ENCODE measurements at regions not wholly inside any gene's neighbourhood (a gene's known extent, or its start where the extent isn't known, plus 50 kb on each side); places are given as distances from the start of the nearest gene placed in this dataset.

DNA sequence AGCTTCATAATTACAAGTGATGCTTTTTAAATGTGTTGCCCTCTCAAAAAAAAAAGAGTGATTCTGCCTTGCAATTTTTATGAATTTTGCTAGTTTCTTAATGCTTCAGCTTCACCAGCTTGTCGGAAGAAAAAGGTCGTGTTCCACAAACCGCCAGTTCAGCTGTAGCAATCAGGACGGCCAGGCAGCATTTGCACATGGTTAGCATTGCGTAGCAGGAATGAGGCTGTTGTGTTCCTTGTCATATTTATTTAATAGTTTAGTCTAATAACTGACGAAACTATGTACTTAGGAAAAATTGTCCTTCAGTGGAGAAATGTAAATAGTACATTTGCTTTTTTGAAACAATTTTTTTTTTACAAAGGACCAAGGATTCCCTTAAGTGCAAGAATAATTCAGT is 64.9 kb upstream of the SELENOK start:
- Histone ChIP-seq H3K27ac (ENCODE audit: low read depth, low read length) (no peak overlapping the region), H4K20me1 (ENCODE audit: insufficient read depth, low read length) (no peaks in the 10 kb centered on the region), H3K36me3 (ENCODE audit: insufficient read depth, low read length) (no peaks in the 10 kb centered on the region), H3K27me3 (ENCODE audit: insufficient read depth, low read length) (no peaks in the 10 kb centered on the region), H3K4me2 (ENCODE audit: low read length) (no peak overlapping the region), H3K4me1 (ENCODE audit: insufficient read depth, low read length) (no peaks in the 10 kb centered on the region), H3K9me3 (ENCODE audit: insufficient read depth, low read depth, low read length) (no peaks in the 10 kb centered on the region), H3K9ac (ENCODE audit: low read length) (no peak overlapping the region), H3K79me2 (ENCODE audit: insufficient read depth, low read length) (no peaks in the 10 kb centered on the region), H2AFZ (ENCODE audit: low read depth, low read length) (no peak overlapping the region), H3K4me3 (ENCODE audit: insufficient read depth, low read depth, low read length) (no peak overlapping the region)
- no peak overlapping the region for H3K27ac Mint-ChIP-seq (ENCODE audit: unreplicated experiment)
- H3K9me3 Mint-ChIP-seq (ENCODE audit: unreplicated experiment), result peaks cover 3% of the 10 kb centered on the region
- no peaks in the 10 kb centered on the region for H3K4me1 Mint-ChIP-seq (ENCODE audit: low read depth, unreplicated experiment)
- FAIRE-seq (no peak), DNase-seq (ENCODE audit: low read depth) (no peak)
- H3K4me3 Mint-ChIP-seq (ENCODE audit: unreplicated experiment), result no peak overlapping the region
- TF ChIP-seq, protein P1, sequence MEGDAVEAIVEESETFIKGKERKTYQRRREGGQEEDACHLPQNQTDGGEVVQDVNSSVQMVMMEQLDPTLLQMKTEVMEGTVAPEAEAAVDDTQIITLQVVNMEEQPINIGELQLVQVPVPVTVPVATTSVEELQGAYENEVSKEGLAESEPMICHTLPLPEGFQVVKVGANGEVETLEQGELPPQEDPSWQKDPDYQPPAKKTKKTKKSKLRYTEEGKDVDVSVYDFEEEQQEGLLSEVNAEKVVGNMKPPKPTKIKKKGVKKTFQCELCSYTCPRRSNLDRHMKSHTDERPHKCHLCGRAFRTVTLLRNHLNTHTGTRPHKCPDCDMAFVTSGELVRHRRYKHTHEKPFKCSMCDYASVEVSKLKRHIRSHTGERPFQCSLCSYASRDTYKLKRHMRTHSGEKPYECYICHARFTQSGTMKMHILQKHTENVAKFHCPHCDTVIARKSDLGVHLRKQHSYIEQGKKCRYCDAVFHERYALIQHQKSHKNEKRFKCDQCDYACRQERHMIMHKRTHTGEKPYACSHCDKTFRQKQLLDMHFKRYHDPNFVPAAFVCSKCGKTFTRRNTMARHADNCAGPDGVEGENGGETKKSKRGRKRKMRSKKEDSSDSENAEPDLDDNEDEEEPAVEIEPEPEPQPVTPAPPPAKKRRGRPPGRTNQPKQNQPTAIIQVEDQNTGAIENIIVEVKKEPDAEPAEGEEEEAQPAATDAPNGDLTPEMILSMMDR (IDR thresholded peaks at IDR 0.05; ENCODE audit: insufficient read depth, low read depth, low read length), result no peak
- TF ChIP-seq EZH2 (IDR thresholded peaks at IDR 0.05; ENCODE audit: insufficient read depth, low read length), result no peak
- no peaks in the 10 kb centered on the region for H3K36me3 Mint-ChIP-seq (ENCODE audit: low read depth, unreplicated experiment)
- H3K27me3 Mint-ChIP-seq (ENCODE audit: low read depth, unreplicated experiment), result peaks cover 3% of the 10 kb centered on the region

DNA sequence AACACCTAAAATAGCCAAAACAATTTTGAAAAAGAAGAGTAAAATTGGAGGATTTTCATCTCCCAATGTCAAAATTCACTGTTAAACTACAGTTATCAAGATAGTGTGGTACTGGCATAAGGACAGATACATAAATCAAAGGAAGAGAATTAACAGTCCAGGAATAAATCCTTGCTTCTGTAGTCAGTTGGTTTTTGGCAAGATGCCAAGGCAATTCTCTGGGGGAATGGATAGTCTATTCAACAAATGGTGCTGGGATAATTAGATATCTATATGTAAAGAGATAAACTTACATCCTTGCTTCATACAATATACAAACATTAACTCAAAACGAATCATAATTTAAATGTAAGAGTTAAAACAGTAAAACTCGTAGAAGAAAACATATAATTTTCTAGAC is 57.9 kb upstream of the SELENOK start:
- no peaks in the 10 kb centered on the region for H3K4me1 ChIP-seq (ENCODE audit: insufficient read depth, low read length)
- no peaks in the 10 kb centered on the region for H4K20me1 ChIP-seq (ENCODE audit: insufficient read depth, low read length)
- H3K27me3 ChIP-seq (ENCODE audit: insufficient read depth, low read length), result no peaks in the 10 kb centered on the region
- peaks cover 9% of the 10 kb centered on the region for H3K9me3 Mint-ChIP-seq (ENCODE audit: unreplicated experiment)
- no peak for DNase-seq (ENCODE audit: low read depth)
- no peak overlapping the region for H3K27ac Mint-ChIP-seq (ENCODE audit: unreplicated experiment)
- no peak overlapping the region for H3K9ac ChIP-seq (ENCODE audit: low read length)
- TF ChIP-seq, protein P1 (IDR thresholded peaks at IDR 0.05; ENCODE audit: insufficient read depth, low read depth, low read length), result no peak
- no peak for TF ChIP-seq EZH2 (IDR thresholded peaks at IDR 0.05; ENCODE audit: insufficient read depth, low read length)
- H3K4me1 Mint-ChIP-seq (ENCODE audit: low read depth, unreplicated experiment), result no peaks in the 10 kb centered on the region
- no peak overlapping the region for H3K4me3 ChIP-seq (ENCODE audit: insufficient read depth, low read depth, low read length)
- H3K36me3 ChIP-seq (ENCODE audit: insufficient read depth, low read length), result no peaks in the 10 kb centered on the region
- FAIRE-seq, result no peak
- H3K4me2 ChIP-seq (ENCODE audit: low read length), result no peak overlapping the region
- no peaks in the 10 kb centered on the region for H3K79me2 ChIP-seq (ENCODE audit: insufficient read depth, low read length)
- H2AFZ ChIP-seq (ENCODE audit: low read depth, low read length), result no peak overlapping the region
- no peak overlapping the region for H3K27ac ChIP-seq (ENCODE audit: low read depth, low read length)
- peaks cover 3% of the 10 kb centered on the region for H3K27me3 Mint-ChIP-seq (ENCODE audit: low read depth, unreplicated experiment)
- H3K4me3 Mint-ChIP-seq (ENCODE audit: unreplicated experiment), result no peak overlapping the region
- H3K9me3 ChIP-seq (ENCODE audit: insufficient read depth, low read depth, low read length), result no peaks in the 10 kb centered on the region
- H3K36me3 Mint-ChIP-seq (ENCODE audit: low read depth, unreplicated experiment), result no peaks in the 10 kb centered on the region

DNA sequence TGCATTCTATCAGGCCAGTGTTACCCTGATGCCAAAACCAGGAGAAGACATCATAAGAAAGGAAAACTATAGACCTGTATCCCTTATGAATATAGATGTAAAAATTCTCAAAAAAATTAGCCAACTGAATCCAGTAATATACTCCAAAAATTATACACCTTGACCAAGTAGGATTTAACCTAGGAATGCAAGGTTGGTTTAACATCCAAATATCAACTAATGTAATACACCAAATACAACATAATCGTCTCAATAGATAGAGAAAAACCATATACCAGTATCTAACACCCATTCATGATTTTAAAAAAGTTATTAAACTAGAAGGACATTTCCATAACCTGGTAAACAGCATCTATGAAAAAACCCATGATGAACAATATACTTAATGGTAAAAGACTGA is 56.5 kb upstream of the SELENOK start:
- no peak overlapping the region for H3K4me3 ChIP-seq (ENCODE audit: insufficient read depth, low read depth, low read length)
- no peaks in the 10 kb centered on the region for H3K4me1 ChIP-seq (ENCODE audit: insufficient read depth, low read length)
- no peaks in the 10 kb centered on the region for H3K36me3 ChIP-seq (ENCODE audit: insufficient read depth, low read length)
- H3K79me2 ChIP-seq (ENCODE audit: insufficient read depth, low read length), result no peaks in the 10 kb centered on the region
- Mint-ChIP-seq H3K36me3 (ENCODE audit: low read depth, unreplicated experiment) (no peaks in the 10 kb centered on the region), H3K27me3 (ENCODE audit: low read depth, unreplicated experiment) (no peaks in the 10 kb centered on the region), H3K9me3 (ENCODE audit: unreplicated experiment) (peaks cover 9% of the 10 kb centered on the region), H3K27ac (ENCODE audit: unreplicated experiment) (no peak overlapping the region), H3K4me1 (ENCODE audit: low read depth, unreplicated experiment) (no peaks in the 10 kb centered on the region), H3K4me3 (ENCODE audit: unreplicated experiment) (no peak overlapping the region)
- H2AFZ ChIP-seq (ENCODE audit: low read depth, low read length), result no peak overlapping the region
- no peaks in the 10 kb centered on the region for H3K9me3 ChIP-seq (ENCODE audit: insufficient read depth, low read depth, low read length)
- FAIRE-seq, result no peak
- no peak overlapping the region for H3K4me2 ChIP-seq (ENCODE audit: low read length)
- H3K27me3 ChIP-seq (ENCODE audit: insufficient read depth, low read length), result no peaks in the 10 kb centered on the region
- no peak for DNase-seq (ENCODE audit: low read depth)
- H3K9ac ChIP-seq (ENCODE audit: low read length), result no peak overlapping the region
- no peak for TF ChIP-seq EZH2 (IDR thresholded peaks at IDR 0.05; ENCODE audit: insufficient read depth, low read length)
- no peak overlapping the region for H3K27ac ChIP-seq (ENCODE audit: low read depth, low read length)
- no peaks in the 10 kb centered on the region for H4K20me1 ChIP-seq (ENCODE audit: insufficient read depth, low read length)

Measured in astrocyte (in vitro differentiated cells and primary cell).